ENCODE measurements at regions not wholly inside any gene's neighbourhood (a gene's known extent, or its start where the extent isn't known, plus 50 kb on each side); places are given as distances from the start of the nearest gene placed in this dataset.

GRCh38 chr6:14272737-14273085 is 155.1 kb downstream of the CD83 start:
- TF ChIP-seq, protein P1, sequence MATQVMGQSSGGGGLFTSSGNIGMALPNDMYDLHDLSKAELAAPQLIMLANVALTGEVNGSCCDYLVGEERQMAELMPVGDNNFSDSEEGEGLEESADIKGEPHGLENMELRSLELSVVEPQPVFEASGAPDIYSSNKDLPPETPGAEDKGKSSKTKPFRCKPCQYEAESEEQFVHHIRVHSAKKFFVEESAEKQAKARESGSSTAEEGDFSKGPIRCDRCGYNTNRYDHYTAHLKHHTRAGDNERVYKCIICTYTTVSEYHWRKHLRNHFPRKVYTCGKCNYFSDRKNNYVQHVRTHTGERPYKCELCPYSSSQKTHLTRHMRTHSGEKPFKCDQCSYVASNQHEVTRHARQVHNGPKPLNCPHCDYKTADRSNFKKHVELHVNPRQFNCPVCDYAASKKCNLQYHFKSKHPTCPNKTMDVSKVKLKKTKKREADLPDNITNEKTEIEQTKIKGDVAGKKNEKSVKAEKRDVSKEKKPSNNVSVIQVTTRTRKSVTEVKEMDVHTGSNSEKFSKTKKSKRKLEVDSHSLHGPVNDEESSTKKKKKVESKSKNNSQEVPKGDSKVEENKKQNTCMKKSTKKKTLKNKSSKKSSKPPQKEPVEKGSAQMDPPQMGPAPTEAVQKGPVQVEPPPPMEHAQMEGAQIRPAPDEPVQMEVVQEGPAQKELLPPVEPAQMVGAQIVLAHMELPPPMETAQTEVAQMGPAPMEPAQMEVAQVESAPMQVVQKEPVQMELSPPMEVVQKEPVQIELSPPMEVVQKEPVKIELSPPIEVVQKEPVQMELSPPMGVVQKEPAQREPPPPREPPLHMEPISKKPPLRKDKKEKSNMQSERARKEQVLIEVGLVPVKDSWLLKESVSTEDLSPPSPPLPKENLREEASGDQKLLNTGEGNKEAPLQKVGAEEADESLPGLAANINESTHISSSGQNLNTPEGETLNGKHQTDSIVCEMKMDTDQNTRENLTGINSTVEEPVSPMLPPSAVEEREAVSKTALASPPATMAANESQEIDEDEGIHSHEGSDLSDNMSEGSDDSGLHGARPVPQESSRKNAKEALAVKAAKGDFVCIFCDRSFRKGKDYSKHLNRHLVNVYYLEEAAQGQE (IDR thresholded peaks at IDR 0.05; ENCODE audit: insufficient read depth in 1 of 2, low read depth in 2 of 2, low read length in 2 of 2) = no peak
- no peak for TF ChIP-seq POLR2AphosphoS5 (IDR thresholded peaks at IDR 0.05; ENCODE audit: low read depth, low read length)

- TF ChIP-seq POLR2AphosphoS5 (IDR thresholded peaks at IDR 0.05; ENCODE audit: low read depth, low read length) (no peak), SIN3A (IDR thresholded peaks at IDR 0.05; ENCODE audit: borderline replicate concordance, insufficient read depth, low read length) (no peak), TAF1 (IDR thresholded peaks at IDR 0.05; ENCODE audit: borderline replicate concordance, insufficient read depth, low read length) (no peak), FOXP2 (optimal IDR thresholded peaks at IDR 0.05; ENCODE audit: borderline replicate concordance, extremely low read depth, extremely low read length, insufficient read depth) (no peak)
- TF ChIP-seq, protein P1 (IDR thresholded peaks at IDR 0.05; ENCODE audit: insufficient read depth in 1 of 2, low read depth in 2 of 2, low read length in 2 of 2) = no peak
Observed at GRCh38 chr6:14273191-14273590, 155.6 kb downstream of the CD83 start.

- no peak for TF ChIP-seq TAF1 (IDR thresholded peaks at IDR 0.05; ENCODE audit: borderline replicate concordance, insufficient read depth, low read length)
- TF ChIP-seq, protein P1 (IDR thresholded peaks at IDR 0.05; ENCODE audit: insufficient read depth in 1 of 2, low read depth in 2 of 2, low read length in 2 of 2) = no peak
- no peak for TF ChIP-seq FOXP2 (optimal IDR thresholded peaks at IDR 0.05; ENCODE audit: borderline replicate concordance, extremely low read depth, extremely low read length, insufficient read depth)
- no peak for TF ChIP-seq POLR2AphosphoS5 (IDR thresholded peaks at IDR 0.05; ENCODE audit: low read depth, low read length)
- TF ChIP-seq SIN3A (IDR thresholded peaks at IDR 0.05; ENCODE audit: borderline replicate concordance, insufficient read depth, low read length) = no peak
Observed at GRCh38 chr6:14274016-14274415, 156.4 kb downstream of the CD83 start.

DNA sequence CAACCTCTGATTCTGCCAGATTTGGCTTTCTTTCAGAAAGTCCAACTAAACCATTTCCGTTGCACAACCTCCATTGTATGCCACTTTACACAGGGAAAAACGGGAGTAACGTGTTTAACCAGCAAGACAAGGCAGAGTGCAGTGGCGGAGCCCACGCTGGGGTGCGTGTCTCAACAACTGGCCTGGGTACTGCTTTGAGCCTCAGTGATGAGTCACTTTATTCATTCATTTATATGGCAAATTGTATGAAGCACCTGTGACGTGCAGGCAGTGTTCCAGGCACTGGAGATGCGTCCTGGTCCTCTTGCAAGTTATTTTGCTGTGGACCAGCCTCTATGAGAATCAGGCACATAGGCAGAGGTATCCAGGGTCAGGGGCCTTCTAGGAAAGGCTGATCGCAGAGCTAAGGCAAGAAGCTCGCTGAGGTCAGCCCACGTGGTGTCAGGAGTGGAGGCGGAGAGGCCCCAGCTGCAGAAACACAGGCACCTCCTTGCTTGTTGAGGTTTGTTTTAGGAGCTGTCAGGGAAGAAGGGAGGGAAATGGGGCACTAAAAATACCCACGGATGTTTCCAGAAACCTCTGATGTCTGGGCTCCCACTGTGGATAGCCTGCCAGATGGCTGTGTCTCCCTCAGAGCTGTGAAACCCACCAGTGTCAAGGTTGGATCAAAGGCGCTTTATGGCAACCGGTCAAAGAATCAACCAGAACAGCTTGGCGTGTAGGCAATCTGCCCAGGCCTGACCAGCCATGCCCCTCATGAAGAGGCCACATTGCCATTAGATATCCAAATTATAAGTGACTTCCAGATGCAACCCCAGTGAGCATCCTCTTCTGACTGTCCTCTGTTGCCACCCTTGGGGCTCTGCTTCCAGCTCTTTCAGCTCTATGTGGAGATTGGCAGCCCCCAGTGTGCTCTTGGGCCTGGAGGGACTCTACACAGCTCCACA is 157.2 kb downstream of the CD83 start:
- TF ChIP-seq TAF1 (IDR thresholded peaks at IDR 0.05; ENCODE audit: borderline replicate concordance, insufficient read depth, low read length) = no peak

- TF ChIP-seq FOXP2 (optimal IDR thresholded peaks at IDR 0.05; ENCODE audit: borderline replicate concordance, extremely low read depth, extremely low read length, insufficient read depth) (no peak), TAF1 (IDR thresholded peaks at IDR 0.05; ENCODE audit: borderline replicate concordance, insufficient read depth, low read length) (no peak), POLR2AphosphoS5 (IDR thresholded peaks at IDR 0.05; ENCODE audit: low read depth, low read length) (no peak), SIN3A (IDR thresholded peaks at IDR 0.05; ENCODE audit: borderline replicate concordance, insufficient read depth, low read length) (no peak)
- TF ChIP-seq, protein P1 (IDR thresholded peaks at IDR 0.05; ENCODE audit: insufficient read depth in 1 of 2, low read depth in 2 of 2, low read length in 2 of 2) = no peak
Observed at GRCh38 chr6:14275493-14275851, 157.9 kb downstream of the CD83 start.
